Right lobe of liver (tissue), 6 donors: ENCODE measurements at regions not wholly inside any gene's neighbourhood (a gene's known extent, or its start where the extent isn't known, plus 50 kb on each side); places are given as distances from the start of the nearest gene placed in this dataset.

Experiments used
- ATAC-seq, 4 donors: fragments of 200-7000 bp; cut with Tn5 transposase; one replicate each; pipeline ENCODE4 v1.9.1; 2020; ENCODE audit warnings: mild to moderate bottlenecking in 4 of 4, moderate library complexity in 4 of 4
- DNase-seq, 3 donors: peaks; one replicate each; pipeline ENCODE4 v3.0.0-alpha.2; 2020
- H3K27ac ChIP-seq, 3 donors: fragments of 200-600 bp; one replicate each; pipeline ENCODE4 v1.8.0; 2022
- H3K27me3 ChIP-seq, 2 donors: fragments of 200-600 bp; one replicate each; pipeline ENCODE4 v1.8.0; 2022
- H3K36me3 ChIP-seq, 4 donors: fragments of 200-600 bp; sonication (generic) in 1 of 4; one replicate each; pipeline versions ENCODE4 v1.5.1 to v1.8.0; 2017 to 2022; ENCODE audit warnings: control low read depth in 1 of 4
- H3K4me1 ChIP-seq, 4 donors: fragments of 200-600 bp; sonication (generic) in 1 of 4; one replicate each; pipeline versions ENCODE4 v1.5.1 to v1.8.0; 2017 to 2022; ENCODE audit warnings: control low read depth in 1 of 4
- H3K4me3 ChIP-seq, 3 donors: fragments of 200-600 bp; one replicate each; pipeline ENCODE4 v1.8.0; 2022
- H3K9me3 ChIP-seq, 4 donors: fragments of 200-600 bp; sonication (generic) in 1 of 4; one replicate each; pipeline versions ENCODE4 v1.5.1 to v1.8.0; 2017 to 2022; ENCODE audit warnings: control low read depth in 1 of 4
- POLR2A ChIP-seq: fragments of 450-650 bp; IDR thresholded peaks from one replicate; pipeline ENCODE4 v1.6.1; 2017; ENCODE audit warnings: antibody characterized with exemption, mild to moderate bottlenecking
- WGBS: methylation state at CpG from one replicate; pipeline ENCODE4 v1.1.6; 2018; ENCODE audit warnings: low coverage, low lambda C conversion rate; ENCODE audit not compliant: insufficient coverage; ENCODE audit errors: missing lambda C conversion rate; 5-methylcytosine and 5-hydroxymethylcytosine counted together
- intact Hi-C, 2 donors: fragments of 100-400 bp; cut with DNase I; formaldehyde crosslinking; loops; one replicate each; pipeline versions ENCODE4 v1.11.2 to v1.14.1; 2022
- TF ChIP-seq, protein P1 (sequence below), 4 donors: fragments of 200-600 bp in 3 of 4; fragments of 450-650 bp in 1 of 4; IDR thresholded peaks; one replicate each; pipeline versions ENCODE4 v1.5.1 to v1.8.0; 2016 to 2022; ENCODE audit warnings: antibody characterized with exemption in 4 of 4, mild to moderate bottlenecking in 2 of 4
- donor health status: DM: no; HTN: yes; CAD: no.
- donor health status: DM: no; HTN: no; CAD: no.
- donor health status: DM: no; HTN: no; CAD: no.
- donor health status: DM: no; HTN: yes; CAD: no.
- donor health status: DM: no; HTN: yes; CAD: no.

DNA sequence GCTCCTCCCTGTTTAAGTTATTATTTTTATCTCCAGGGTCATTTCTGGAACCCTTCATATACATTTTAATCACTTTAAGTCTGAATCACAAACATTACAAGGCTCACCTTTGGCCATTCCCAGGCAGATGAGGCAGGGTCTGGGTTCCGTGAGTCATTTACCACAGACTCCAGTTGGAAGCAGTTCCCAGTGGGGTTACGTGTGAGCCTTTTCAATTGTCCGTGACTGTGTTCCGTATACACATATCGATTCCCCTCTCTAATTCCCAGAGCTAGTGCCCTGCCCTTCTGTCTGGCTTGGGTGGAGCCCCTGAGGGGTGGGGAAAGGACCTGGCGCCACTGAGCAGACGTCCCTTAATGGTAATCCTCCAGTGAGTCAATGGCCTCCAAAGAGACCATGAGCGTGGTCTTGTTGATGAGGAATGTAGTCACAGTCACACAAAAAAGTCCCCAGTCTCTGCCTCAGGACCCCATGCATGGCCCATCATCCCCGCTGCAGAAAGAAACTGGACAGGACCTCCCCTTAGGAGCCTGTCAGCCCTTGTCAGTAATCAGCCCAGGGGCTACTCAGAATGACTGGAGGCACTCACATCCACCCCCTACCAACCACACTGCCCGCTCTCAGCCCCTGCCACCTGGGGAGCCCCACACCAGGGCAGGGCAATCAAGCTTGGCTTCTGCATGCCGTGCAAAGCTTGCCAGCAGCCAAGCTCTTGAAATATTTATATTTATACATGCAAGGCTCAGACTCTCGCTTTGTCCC, 144.4 kb downstream of the ZIC5 start:
- H3K36me3 ChIP-seq = no peaks in the 10 kb centered on the region
- 80% methylated on average over 3 of the region's 12 CpGs for WGBS
- TF ChIP-seq, protein P1, sequence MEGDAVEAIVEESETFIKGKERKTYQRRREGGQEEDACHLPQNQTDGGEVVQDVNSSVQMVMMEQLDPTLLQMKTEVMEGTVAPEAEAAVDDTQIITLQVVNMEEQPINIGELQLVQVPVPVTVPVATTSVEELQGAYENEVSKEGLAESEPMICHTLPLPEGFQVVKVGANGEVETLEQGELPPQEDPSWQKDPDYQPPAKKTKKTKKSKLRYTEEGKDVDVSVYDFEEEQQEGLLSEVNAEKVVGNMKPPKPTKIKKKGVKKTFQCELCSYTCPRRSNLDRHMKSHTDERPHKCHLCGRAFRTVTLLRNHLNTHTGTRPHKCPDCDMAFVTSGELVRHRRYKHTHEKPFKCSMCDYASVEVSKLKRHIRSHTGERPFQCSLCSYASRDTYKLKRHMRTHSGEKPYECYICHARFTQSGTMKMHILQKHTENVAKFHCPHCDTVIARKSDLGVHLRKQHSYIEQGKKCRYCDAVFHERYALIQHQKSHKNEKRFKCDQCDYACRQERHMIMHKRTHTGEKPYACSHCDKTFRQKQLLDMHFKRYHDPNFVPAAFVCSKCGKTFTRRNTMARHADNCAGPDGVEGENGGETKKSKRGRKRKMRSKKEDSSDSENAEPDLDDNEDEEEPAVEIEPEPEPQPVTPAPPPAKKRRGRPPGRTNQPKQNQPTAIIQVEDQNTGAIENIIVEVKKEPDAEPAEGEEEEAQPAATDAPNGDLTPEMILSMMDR (IDR thresholded peaks at IDR 0.05) = no peak
- no peak for TF ChIP-seq POLR2A
- DNase-seq (no peak), ATAC-seq (no peak)
- peaks cover 0 to 5% (median 0%) of the 10 kb centered on the region in 4 donors for H3K4me1 ChIP-seq
- intact Hi-C loops = no loop called here
- no peaks in the 10 kb centered on the region for H3K9me3 ChIP-seq
- no peak overlapping the region for H3K27ac ChIP-seq
- H3K4me3 ChIP-seq = no peak overlapping the region
- no peaks in the 10 kb centered on the region for H3K27me3 ChIP-seq

- no peak for ATAC-seq
Observed at GRCh38 chr13:99823961-99824360, 147.6 kb downstream of the ZIC5 start.

GRCh38 chr13:99822820-99823219, 148.7 kb downstream of the ZIC5 start:
- Histone ChIP-seq H3K27ac (no peak overlapping the region), H3K36me3 (no peaks in the 10 kb centered on the region), H3K4me3 (no peak overlapping the region), H3K9me3 (no peaks in the 10 kb centered on the region), H3K27me3 (no peaks in the 10 kb centered on the region), H3K4me1 (peaks cover 0 to 9% (median 0%) of the 10 kb centered on the region in 4 donors)
- ATAC-seq (peak in 3 of 4 donors; percentile 28 to 59 (median 44)), DNase-seq (no peak)
- WGBS = 37% methylated on average over 2 of the region's 2 CpGs
- TF ChIP-seq, protein P1 (IDR thresholded peaks at IDR 0.05) = no peak
- no peak for TF ChIP-seq POLR2A
- intact Hi-C loops = no loop called here

More at GRCh38 chr13:99823961-99824360, 147.6 kb downstream of the ZIC5 start:
- Histone ChIP-seq H3K27me3 (no peaks in the 10 kb centered on the region), H3K9me3 (no peaks in the 10 kb centered on the region), H3K4me1 (peaks cover 0 to 9% (median 0%) of the 10 kb centered on the region in 4 donors), H3K4me3 (no peak overlapping the region), H3K27ac (no peak overlapping the region), H3K36me3 (no peaks in the 10 kb centered on the region)
- TF ChIP-seq, protein P1 (IDR thresholded peaks at IDR 0.05) = no peak
- TF ChIP-seq POLR2A = no peak
- 91% methylated on average over 2 of the region's 2 CpGs for WGBS
- intact Hi-C loops = no loop called here
- DNase-seq = no peak

- H3K27ac ChIP-seq = no peak overlapping the region
- no peak overlapping the region for H3K4me3 ChIP-seq
- no peaks in the 10 kb centered on the region for H3K27me3 ChIP-seq
- 90% methylated on average over 2 of the region's 3 CpGs for WGBS
- H3K4me1 ChIP-seq = peaks cover 0 to 9% (median 0%) of the 10 kb centered on the region in 4 donors
- no peaks in the 10 kb centered on the region for H3K36me3 ChIP-seq
- DNase-seq (no peak), ATAC-seq (no peak)
- no peaks in the 10 kb centered on the region for H3K9me3 ChIP-seq
- intact Hi-C loops = no loop called here
- TF ChIP-seq POLR2A = no peak
- TF ChIP-seq, protein P1 (IDR thresholded peaks at IDR 0.05) = no peak
Observed at GRCh38 chr13:99821741-99822140, 149.8 kb downstream of the ZIC5 start.
